Adrenal gland (tissue), 5 donors: ENCODE measurements at regions not wholly inside any gene's neighbourhood (a gene's known extent, or its start where the extent isn't known, plus 50 kb on each side); places are given as distances from the start of the nearest gene placed in this dataset.

Experiments used
- POLR2A ChIP-seq, 2 donors: fragments of 450-650 bp; IDR thresholded peaks; one replicate each; pipeline ENCODE4 v1.6.1; 2017; ENCODE audit warnings: antibody characterized with exemption in 2 of 2, mild to moderate bottlenecking in 2 of 2, moderate library complexity in 1 of 2
- TF ChIP-seq, protein P1 (sequence below), 6 experiments: fragments of 450-650 bp in 4 of 6; fragments of 200-600 bp in 2 of 6; sonication (generic) in 1 of 6; IDR thresholded peaks; 1 replicate in 5 of 6; 2 replicates in 1 of 6; pipeline versions ENCODE4 v1.5.1 to v1.8.0; 2016 to 2021; ENCODE audit warnings: antibody characterized with exemption in 6 of 6, mild to moderate bottlenecking in 2 of 6, moderate library complexity in 1 of 6
- donor health status: DM: no; HTN: no; CAD: no.

- TF ChIP-seq, protein P1, sequence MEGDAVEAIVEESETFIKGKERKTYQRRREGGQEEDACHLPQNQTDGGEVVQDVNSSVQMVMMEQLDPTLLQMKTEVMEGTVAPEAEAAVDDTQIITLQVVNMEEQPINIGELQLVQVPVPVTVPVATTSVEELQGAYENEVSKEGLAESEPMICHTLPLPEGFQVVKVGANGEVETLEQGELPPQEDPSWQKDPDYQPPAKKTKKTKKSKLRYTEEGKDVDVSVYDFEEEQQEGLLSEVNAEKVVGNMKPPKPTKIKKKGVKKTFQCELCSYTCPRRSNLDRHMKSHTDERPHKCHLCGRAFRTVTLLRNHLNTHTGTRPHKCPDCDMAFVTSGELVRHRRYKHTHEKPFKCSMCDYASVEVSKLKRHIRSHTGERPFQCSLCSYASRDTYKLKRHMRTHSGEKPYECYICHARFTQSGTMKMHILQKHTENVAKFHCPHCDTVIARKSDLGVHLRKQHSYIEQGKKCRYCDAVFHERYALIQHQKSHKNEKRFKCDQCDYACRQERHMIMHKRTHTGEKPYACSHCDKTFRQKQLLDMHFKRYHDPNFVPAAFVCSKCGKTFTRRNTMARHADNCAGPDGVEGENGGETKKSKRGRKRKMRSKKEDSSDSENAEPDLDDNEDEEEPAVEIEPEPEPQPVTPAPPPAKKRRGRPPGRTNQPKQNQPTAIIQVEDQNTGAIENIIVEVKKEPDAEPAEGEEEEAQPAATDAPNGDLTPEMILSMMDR (IDR thresholded peaks at IDR 0.05) = no peak
- TF ChIP-seq POLR2A (IDR thresholded peaks at IDR 0.05) = no peak
Observed at GRCh38 chr14:97571866-97572555, 774.8 kb downstream of the VRK1 start.
